HL-60/S4 treated with retinoic acid at 250 ng/mL for 4 days and 3 days (cell line): ENCODE measurements at regions not wholly inside any gene's neighbourhood (a gene's known extent, or its start where the extent isn't known, plus 50 kb on each side); places are given as distances from the start of the nearest gene placed in this dataset.

Experiments
- in situ Hi-C: fragments of 300-500 bp; cut with MboI; formaldehyde crosslinking; loops from 2 replicates; pipeline ENCODE4 v1.7.0; 2022; ENCODE audit warnings: low sequenced_read_pairs

- in situ Hi-C loops = no loop called here
These were observed 232.1 kb downstream of the LOXHD1 start for GRCh38 chr18:46424898-46425297.

GRCh38 chr18:46425511-46425910 lies 231.5 kb downstream of the LOXHD1 start:
- in situ Hi-C loops = no loop called here

GRCh38 chr18:46426021-46426678 lies 230.9 kb downstream of the LOXHD1 start:
- in situ Hi-C loops = no loop called here

GRCh38 chr18:46426679-46427047 lies 230.4 kb downstream of the LOXHD1 start:
- in situ Hi-C loops = no loop called here
